ENCODE measurements at regions not wholly inside any gene's neighbourhood (a gene's known extent, or its start where the extent isn't known, plus 50 kb on each side); places are given as distances from the start of the nearest gene placed in this dataset.

DNA sequence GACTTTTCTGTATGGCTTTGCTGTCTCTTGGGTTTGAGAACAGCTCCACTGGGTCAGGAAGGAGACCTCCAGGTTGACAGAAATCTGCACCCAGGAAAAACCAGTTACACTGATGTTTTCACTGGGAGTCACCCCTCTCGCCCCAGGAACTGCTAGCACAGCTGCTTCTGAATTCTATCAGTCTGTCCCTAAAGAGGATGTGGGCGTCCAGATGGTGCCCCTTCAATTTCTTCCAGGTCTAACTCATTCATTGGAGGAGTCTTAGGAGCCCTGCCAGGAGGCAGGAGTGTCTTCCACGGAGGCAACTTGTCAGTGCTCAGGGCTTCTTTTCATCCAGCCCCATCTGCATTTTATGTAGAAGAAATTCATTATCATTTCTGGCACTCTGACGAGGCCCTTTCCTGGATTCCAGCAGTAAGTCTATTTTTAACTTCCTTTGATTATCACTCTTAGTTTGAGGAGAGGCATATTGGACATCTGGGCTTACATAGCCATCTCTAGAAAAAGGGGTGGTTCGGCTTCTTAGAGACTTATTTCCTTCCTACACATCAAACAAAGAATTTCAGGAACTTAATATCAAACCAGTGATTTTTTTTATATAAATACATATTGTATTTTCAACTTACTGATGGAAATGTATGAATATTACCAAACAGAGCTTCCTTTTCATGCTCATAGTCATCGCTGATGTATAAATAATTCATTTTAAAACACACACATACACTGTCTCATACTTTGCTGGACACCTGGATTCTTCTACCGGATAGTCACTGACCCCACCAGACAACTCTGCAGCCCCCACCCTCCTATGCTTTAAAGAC is 148.8 kb downstream of the IRX2 start:
- TF ChIP-seq, protein P1, sequence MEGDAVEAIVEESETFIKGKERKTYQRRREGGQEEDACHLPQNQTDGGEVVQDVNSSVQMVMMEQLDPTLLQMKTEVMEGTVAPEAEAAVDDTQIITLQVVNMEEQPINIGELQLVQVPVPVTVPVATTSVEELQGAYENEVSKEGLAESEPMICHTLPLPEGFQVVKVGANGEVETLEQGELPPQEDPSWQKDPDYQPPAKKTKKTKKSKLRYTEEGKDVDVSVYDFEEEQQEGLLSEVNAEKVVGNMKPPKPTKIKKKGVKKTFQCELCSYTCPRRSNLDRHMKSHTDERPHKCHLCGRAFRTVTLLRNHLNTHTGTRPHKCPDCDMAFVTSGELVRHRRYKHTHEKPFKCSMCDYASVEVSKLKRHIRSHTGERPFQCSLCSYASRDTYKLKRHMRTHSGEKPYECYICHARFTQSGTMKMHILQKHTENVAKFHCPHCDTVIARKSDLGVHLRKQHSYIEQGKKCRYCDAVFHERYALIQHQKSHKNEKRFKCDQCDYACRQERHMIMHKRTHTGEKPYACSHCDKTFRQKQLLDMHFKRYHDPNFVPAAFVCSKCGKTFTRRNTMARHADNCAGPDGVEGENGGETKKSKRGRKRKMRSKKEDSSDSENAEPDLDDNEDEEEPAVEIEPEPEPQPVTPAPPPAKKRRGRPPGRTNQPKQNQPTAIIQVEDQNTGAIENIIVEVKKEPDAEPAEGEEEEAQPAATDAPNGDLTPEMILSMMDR (IDR thresholded peaks at IDR 0.05; ENCODE audit: insufficient read depth, low read depth, low read length): no peak
- no peak for TF ChIP-seq EZH2 (IDR thresholded peaks at IDR 0.05; ENCODE audit: insufficient read depth, low read length)

Data from astrocyte (in vitro differentiated cells and primary cell).